ENCODE measurements at regions not wholly inside any gene's neighbourhood (a gene's known extent, or its start where the extent isn't known, plus 50 kb on each side); places are given as distances from the start of the nearest gene placed in this dataset.

GRCh38 chr2:176647325-176648165, 378.3 kb downstream of the MTX2 start:
- no peak for DNase-seq (ENCODE audit: low read depth, low spot score)

GRCh38 chr2:176648700-176649297, 379.6 kb downstream of the MTX2 start:
- DNase-seq (ENCODE audit: low read depth, low spot score): no peak

- no peak for DNase-seq (ENCODE audit: low read depth, low spot score)
Observed at GRCh38 chr2:176650104-176650837, 381.0 kb downstream of the MTX2 start.

- no peak for DNase-seq (ENCODE audit: low read depth, low spot score)
Observed at GRCh38 chr2:176650838-176651555, 381.8 kb downstream of the MTX2 start.

- no peak for DNase-seq (ENCODE audit: low read depth, low spot score)
Observed at GRCh38 chr2:176652300-176653182, 383.3 kb downstream of the MTX2 start.

- DNase-seq (ENCODE audit: low read depth, low spot score): peak; percentile 23
Observed at GRCh38 chr2:176653479-176654443, 384.5 kb downstream of the MTX2 start.

- DNase-seq (ENCODE audit: low read depth, low spot score): no peak
Observed at GRCh38 chr2:176656038-176656775, 387.0 kb downstream of the MTX2 start.

GRCh38 chr2:176656776-176657140, 387.5 kb downstream of the MTX2 start:
- no peak for DNase-seq (ENCODE audit: low read depth, low spot score)

- DNase-seq (ENCODE audit: low read depth, low spot score): no peak
Observed at GRCh38 chr2:176657393-176657792, 388.2 kb downstream of the MTX2 start.

GRCh38 chr2:176658708-176659107, 389.5 kb downstream of the MTX2 start:
- no peak for DNase-seq (ENCODE audit: low read depth, low spot score)

GRCh38 chr2:176662753-176663152, 393.5 kb downstream of the MTX2 start:
- DNase-seq (ENCODE audit: low read depth, low spot score): no peak

GRCh38 chr2:176664478-176664877, 395.2 kb downstream of the MTX2 start:
- DNase-seq (ENCODE audit: low read depth, low spot score): no peak

- no peak for DNase-seq (ENCODE audit: low read depth, low spot score)
Observed at GRCh38 chr2:176665086-176665485, 395.8 kb downstream of the MTX2 start.

- no peak for DNase-seq (ENCODE audit: low read depth, low spot score)
Observed at GRCh38 chr2:176668912-176669311, 399.7 kb downstream of the MTX2 start.

- DNase-seq (ENCODE audit: low read depth, low spot score): no peak
Observed at GRCh38 chr2:176669398-176670174, 400.3 kb downstream of the MTX2 start.

- DNase-seq (ENCODE audit: low read depth, low spot score): no peak
Observed at GRCh38 chr2:176675271-176675949, 406.2 kb downstream of the MTX2 start.

GRCh38 chr2:176677746-176678265, 408.6 kb downstream of the MTX2 start:
- no peak for DNase-seq (ENCODE audit: low read depth, low spot score)

Measured in smooth muscle cell of the brain vasculature (primary cell).